Kidney glomerular epithelial cell (primary cell): ENCODE measurements at regions not wholly inside any gene's neighbourhood (a gene's known extent, or its start where the extent isn't known, plus 50 kb on each side); places are given as distances from the start of the nearest gene placed in this dataset.
"Not testable (repeated sequence)": the region's sequence is repeated elsewhere in the genome, so short reads cannot be mapped to it uniquely, and the experiment has no call there.

Source experiments
- DNase-seq: peaks from one replicate; lab custom pipeline; 2025; lab: John Stamatoyannopoulos, UW

- peak; percentile 50 for DNase-seq
Observed at GRCh38 chr1:114032271-114033215, 53.3 kb downstream of the OLFML3 start.

- no peak for DNase-seq
Observed at GRCh38 chr1:114033216-114033706, 54.0 kb downstream of the OLFML3 start.

- DNase-seq, result no peak
Observed at GRCh38 chr1:114033961-114034360, 54.7 kb downstream of the OLFML3 start.

- DNase-seq, result no peak
Observed at GRCh38 chr1:114034567-114035303, 55.5 kb downstream of the OLFML3 start.

GRCh38 chr1:114035304-114035700 lies 56.0 kb downstream of the OLFML3 start:
- no peak for DNase-seq

- not testable (repeated sequence) for DNase-seq
Observed at GRCh38 chr1:114036841-114037630, 57.8 kb downstream of the OLFML3 start.

- no peak for DNase-seq
Observed at GRCh38 chr1:114037631-114037890, 58.3 kb downstream of the OLFML3 start.

GRCh38 chr1:114037962-114038816 lies 58.9 kb downstream of the OLFML3 start:
- no peak for DNase-seq
